ENCODE measurements at regions not wholly inside any gene's neighbourhood (a gene's known extent, or its start where the extent isn't known, plus 50 kb on each side); places are given as distances from the start of the nearest gene placed in this dataset.

- TF ChIP-seq FOXP4 (CRISPR knock-in tag; IDR thresholded peaks at IDR 0.05) (no peak), USF1 (CRISPR knock-in tag; IDR thresholded peaks at IDR 0.05) (no peak), NR1H2 (CRISPR knock-in tag; IDR thresholded peaks at IDR 0.05) (no peak), ELF4 (CRISPR knock-in tag; IDR thresholded peaks at IDR 0.05; ENCODE audit: low read depth) (no peak), ZNF281 (CRISPR knock-in tag; IDR thresholded peaks at IDR 0.05) (no peak)
These were observed 55.5 kb upstream of the PCED1B start (continued) for GRCh38 chr12:47023953-47024352.

- DNase-seq (ENCODE audit: low spot score) (no peak), ATAC-seq (no peak)
- H3K27me3 Mint-ChIP-seq (ENCODE audit: low read depth) = peaks cover 6% of the 10 kb centered on the region; the same call in 1 of the 2 replicates
- POLR2A ChIA-PET = interaction anchor here (0.7 kb wide), 1 partner anchor 363 kb away, joined by 3 read pairs; no protein-coding TSS in a partner anchor
- H3K4me3 Mint-ChIP-seq = no peak overlapping the region
- no peaks in the 10 kb centered on the region for H3K36me3 Mint-ChIP-seq
- H3K9me3 Mint-ChIP-seq = no peaks in the 10 kb centered on the region
- TF ChIP-seq STAT6 (CRISPR knock-in tag; conservative IDR thresholded peaks at IDR 0.05; ENCODE audit: low read depth) (no peak), AFF4 (CRISPR knock-in tag; IDR thresholded peaks at IDR 0.05; ENCODE audit: borderline replicate concordance) (no peak), IRF2 (CRISPR knock-in tag; IDR thresholded peaks at IDR 0.05; ENCODE audit: borderline replicate concordance, low read depth) (no peak), MYBL2 (CRISPR knock-in tag; IDR thresholded peaks at IDR 0.05) (no peak), E2F1 (CRISPR knock-in tag; IDR thresholded peaks at IDR 0.05) (no peak), PRDM15 (CRISPR knock-in tag; IDR thresholded peaks at IDR 0.05) (no peak), KAT7 (CRISPR knock-in tag; IDR thresholded peaks at IDR 0.05; ENCODE audit: borderline replicate concordance) (no peak), USF2 (CRISPR knock-in tag; IDR thresholded peaks at IDR 0.05) (no peak), ZBTB43 (CRISPR knock-in tag; IDR thresholded peaks at IDR 0.05) (no peak)
- H3K27ac Mint-ChIP-seq = no peak overlapping the region
- H3K4me1 Mint-ChIP-seq = no peaks in the 10 kb centered on the region
- CTCF ChIA-PET = interaction anchor here (1.0 to 1.7 kb wide), 4 partner anchors 8 to 384 kb away, joined by 3 to 4 read pairs (median 4); partner anchors contain the start of gene AMIGO2
These were observed 55.0 kb upstream of the PCED1B start for GRCh38 chr12:47024463-47024862.

All from WTC11 (cell line).